GM18909 (cell line): ENCODE measurements at regions not wholly inside any gene's neighbourhood (a gene's known extent, or its start where the extent isn't known, plus 50 kb on each side); places are given as distances from the start of the nearest gene placed in this dataset.
"Not testable (repeated sequence)": the region's sequence is repeated elsewhere in the genome, so short reads cannot be mapped to it uniquely, and the experiment has no call there.

Experiments
- ATAC-seq: cut with Tn5 transposase; IDR thresholded peaks from one replicate; pipeline ENCODE4 v1.9.1; 2021; ENCODE audit warnings: mild to moderate bottlenecking; ENCODE audit not compliant: unreplicated experiment, poor library complexity

- not testable (repeated sequence) for ATAC-seq
These were observed 89.9 kb upstream of the ZNG1F start for GRCh38 chr9:41279033-41279432.

DNA sequence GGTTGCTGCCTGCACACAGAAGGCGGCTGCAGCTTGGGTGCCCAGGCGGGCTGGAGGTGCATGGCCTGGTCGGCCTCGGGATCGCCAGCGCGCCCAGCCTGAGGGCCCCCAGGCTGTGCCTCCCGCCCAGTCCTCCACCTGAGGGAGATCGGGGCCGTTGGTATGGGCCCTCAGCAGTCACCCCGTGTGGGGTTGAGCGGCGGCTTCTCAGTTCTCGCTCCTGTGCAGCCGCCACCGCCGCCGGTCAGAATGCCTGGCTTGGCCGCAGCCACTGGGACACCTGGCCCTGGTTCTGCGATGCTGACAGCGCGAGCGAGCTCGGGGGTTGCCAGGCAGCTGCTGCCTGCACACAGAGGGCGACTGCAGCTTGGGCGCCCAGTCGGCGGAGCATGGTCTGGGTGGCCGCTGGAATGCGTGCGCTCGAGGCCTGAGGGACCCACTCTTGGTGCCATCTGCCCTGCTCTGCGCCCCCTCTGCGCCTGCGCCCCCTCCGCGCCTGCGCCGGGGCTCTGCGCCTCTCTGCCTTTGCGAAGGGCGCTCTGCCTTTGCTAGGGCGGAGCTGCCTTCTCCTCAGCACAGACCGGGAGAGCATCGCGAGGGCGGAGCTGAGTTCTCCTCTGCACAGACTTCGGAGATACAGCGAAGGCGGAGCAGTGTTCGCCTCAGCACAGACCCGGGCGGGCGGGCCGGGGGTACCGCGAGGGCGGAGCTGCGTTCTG is 84.6 kb upstream of the ZNG1F start:
- peak; percentile 100 for ATAC-seq

GRCh38 chr9:41272879-41273548 is 83.9 kb upstream of the ZNG1F start:
- ATAC-seq = peak; percentile 29

DNA sequence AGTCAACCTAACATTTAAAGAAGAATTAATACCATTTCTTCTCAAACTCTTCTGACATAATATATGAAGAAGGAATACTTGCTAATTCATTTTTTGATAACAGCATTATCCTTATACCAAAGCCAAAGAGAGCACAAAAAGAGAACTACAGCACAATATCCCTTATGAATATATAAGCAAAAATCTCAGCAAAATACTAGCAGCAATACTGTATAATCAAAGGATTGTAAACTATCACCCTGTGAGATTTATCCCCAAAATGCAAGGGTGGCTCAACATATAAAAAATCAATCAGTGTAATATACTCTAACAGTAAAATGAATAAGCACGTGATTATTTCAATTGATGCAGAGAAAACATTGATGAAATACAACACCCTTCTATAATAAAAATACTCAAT is 81.9 kb upstream of the ZNG1F start:
- ATAC-seq = not testable (repeated sequence)

- not testable (repeated sequence) for ATAC-seq
These were observed 80.4 kb upstream of the ZNG1F start for GRCh38 chr9:41269471-41269870.

- ATAC-seq = not testable (repeated sequence)
These were observed 79.9 kb upstream of the ZNG1F start for GRCh38 chr9:41269054-41269453.

DNA sequence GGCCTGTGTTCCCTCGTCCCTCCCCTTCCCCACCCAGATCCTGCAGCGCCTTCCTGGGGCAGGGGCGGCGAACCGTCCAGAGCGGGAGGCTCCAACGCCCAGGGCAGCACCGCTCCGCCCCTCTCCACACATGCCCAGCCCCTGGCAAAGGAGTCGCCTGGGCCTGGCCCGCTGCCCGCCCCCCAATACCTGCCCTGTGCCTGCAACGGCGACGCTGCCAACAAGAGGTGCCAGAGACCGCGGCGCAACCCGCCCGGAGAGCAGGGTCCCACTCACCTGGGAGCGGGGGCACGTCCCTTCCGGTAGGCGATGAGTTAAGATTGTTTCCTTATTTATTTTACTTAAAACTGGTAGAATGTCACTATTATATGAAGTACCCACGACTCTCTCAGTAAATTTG is 77.5 kb upstream of the ZNG1F start:
- not testable (repeated sequence) for ATAC-seq

DNA sequence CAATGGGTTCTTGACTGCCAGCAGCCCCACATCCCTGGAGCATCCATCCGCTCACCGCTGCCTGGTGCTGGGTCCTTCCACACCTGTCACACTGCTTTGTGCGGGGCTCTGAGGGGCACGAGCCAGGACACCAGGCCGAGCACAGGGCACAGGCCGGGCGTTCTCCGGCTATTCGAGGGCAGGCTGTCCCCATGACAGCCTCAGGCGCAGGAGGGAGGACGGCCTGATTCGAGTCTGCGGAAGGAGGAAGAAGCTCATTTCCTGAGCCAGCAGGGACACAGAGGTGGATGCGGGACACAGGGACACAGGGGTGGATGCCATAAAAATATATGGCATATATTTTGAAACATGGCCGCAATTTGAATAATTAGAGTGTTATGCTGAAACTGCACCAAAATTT is 76.9 kb upstream of the ZNG1F start:
- ATAC-seq = not testable (repeated sequence)

- ATAC-seq = not testable (repeated sequence)
These were observed 62.9 kb upstream of the ZNG1F start for GRCh38 chr9:41251973-41252372.

- ATAC-seq = not testable (repeated sequence)
These were observed 62.0 kb upstream of the ZNG1F start for GRCh38 chr9:41251101-41251500.

DNA sequence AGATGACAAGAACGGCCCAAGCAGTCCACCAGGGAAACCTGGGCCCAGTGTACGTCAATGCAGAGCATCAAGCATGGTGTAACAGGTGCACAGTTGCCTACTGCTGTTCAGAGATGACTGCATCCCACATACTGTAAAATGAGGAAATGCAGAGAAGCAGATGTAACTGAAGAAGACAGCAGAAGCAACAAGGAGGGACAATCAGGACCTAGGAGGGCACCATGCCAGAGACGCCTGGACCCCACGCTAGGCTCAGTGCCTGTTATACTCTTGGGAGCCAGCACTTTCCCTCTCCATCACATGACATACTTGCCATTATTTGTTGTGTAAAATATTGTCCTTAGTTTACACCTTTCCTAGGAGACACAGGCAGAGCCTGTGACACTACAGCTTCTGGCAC is 57.6 kb upstream of the ZNG1F start:
- not testable (repeated sequence) for ATAC-seq
